ENCODE measurements at regions not wholly inside any gene's neighbourhood (a gene's known extent, or its start where the extent isn't known, plus 50 kb on each side); places are given as distances from the start of the nearest gene placed in this dataset.

DNA sequence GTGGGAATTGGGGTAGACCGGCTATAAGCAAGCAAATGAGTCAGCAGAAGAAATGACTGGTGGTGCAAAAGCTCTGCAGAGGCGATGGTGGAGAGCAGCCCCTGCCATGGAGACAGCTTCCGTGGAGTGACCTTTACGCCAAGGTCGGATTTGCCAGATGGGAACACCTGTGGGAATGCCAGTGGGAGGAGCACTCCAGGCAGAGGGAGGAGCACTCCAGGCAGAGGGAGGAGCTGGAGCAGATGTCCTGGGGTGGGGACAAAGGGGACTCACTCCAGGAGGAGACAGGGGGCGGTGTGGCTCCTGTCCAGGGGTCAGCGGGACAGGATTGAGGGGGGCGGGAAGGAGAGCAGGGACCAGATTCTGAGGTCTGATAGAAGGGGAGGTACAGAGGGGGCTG is 258.8 kb upstream of the CTBP2 start (continued):
- TF ChIP-seq, protein P1, sequence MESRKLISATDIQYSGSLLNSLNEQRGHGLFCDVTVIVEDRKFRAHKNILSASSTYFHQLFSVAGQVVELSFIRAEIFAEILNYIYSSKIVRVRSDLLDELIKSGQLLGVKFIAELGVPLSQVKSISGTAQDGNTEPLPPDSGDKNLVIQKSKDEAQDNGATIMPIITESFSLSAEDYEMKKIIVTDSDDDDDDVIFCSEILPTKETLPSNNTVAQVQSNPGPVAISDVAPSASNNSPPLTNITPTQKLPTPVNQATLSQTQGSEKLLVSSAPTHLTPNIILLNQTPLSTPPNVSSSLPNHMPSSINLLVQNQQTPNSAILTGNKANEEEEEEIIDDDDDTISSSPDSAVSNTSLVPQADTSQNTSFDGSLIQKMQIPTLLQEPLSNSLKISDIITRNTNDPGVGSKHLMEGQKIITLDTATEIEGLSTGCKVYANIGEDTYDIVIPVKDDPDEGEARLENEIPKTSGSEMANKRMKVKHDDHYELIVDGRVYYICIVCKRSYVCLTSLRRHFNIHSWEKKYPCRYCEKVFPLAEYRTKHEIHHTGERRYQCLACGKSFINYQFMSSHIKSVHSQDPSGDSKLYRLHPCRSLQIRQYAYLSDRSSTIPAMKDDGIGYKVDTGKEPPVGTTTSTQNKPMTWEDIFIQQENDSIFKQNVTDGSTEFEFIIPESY (IDR thresholded peaks at IDR 0.05), result no peak

DNA sequence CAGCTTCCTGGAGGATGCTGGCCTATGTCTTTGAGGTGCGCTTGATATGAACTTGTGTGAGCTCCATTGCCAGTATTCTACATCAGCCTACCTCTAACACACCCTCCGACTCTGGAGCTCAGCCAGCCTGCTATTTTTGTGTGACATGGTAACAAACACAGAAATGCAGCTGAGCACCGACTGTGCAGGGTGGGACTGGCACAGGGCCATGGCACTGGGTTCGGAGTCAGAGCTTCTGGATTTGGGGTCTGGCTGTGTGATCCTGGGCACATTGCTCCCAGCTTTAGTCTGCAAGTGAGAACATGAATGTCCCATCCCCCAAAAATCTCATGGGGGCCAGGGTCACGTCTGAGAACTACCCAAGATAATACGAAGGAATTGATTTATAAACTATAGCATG is 257.2 kb upstream of the CTBP2 start:
- ATAC-seq, result no peak
- Histone ChIP-seq H3K27ac (ENCODE audit: control insufficient read depth, insufficient read depth) (no peak overlapping the region), H3K79me2 (ENCODE audit: control insufficient read depth, insufficient read depth, low read length) (no peaks in the 10 kb centered on the region), H3K9ac (ENCODE audit: control insufficient read depth, insufficient read depth, low read length) (no peak overlapping the region), H3K4me3 (no peak overlapping the region), H3K27me3 (replicated peaks in 1 of 2; ENCODE audit: control insufficient read depth in 2 of 2, insufficient read depth in 2 of 2, low read length in 1 of 2) (no peaks in the 10 kb centered on the region), H3K4me2 (ENCODE audit: control insufficient read depth, insufficient read depth) (no peak overlapping the region), H2AFZ (ENCODE audit: control insufficient read depth, low read depth, low read length) (no peak overlapping the region), H3K4me1 (ENCODE audit: control insufficient read depth, insufficient read depth, low read length) (no peaks in the 10 kb centered on the region), H3K36me3 (ENCODE audit: control insufficient read depth in 2 of 2, insufficient read depth in 2 of 2, low read length in 1 of 2) (no peaks in the 10 kb centered on the region), H3K9me3 (replicated peaks; ENCODE audit: control insufficient read depth, insufficient read depth, low read length) (no peaks in the 10 kb centered on the region), H4K20me1 (ENCODE audit: control insufficient read depth, insufficient read depth) (no peaks in the 10 kb centered on the region)
- BruUV-seq (replicated peaks), result no TSS peak
- no peak for TF ChIP-seq NFIC (IDR thresholded peaks at IDR 0.05; ENCODE audit: low read depth, low read length)
- no peak for TF ChIP-seq EED (IDR thresholded peaks at IDR 0.05; ENCODE audit: low read depth)
- TF ChIP-seq, protein P2, sequence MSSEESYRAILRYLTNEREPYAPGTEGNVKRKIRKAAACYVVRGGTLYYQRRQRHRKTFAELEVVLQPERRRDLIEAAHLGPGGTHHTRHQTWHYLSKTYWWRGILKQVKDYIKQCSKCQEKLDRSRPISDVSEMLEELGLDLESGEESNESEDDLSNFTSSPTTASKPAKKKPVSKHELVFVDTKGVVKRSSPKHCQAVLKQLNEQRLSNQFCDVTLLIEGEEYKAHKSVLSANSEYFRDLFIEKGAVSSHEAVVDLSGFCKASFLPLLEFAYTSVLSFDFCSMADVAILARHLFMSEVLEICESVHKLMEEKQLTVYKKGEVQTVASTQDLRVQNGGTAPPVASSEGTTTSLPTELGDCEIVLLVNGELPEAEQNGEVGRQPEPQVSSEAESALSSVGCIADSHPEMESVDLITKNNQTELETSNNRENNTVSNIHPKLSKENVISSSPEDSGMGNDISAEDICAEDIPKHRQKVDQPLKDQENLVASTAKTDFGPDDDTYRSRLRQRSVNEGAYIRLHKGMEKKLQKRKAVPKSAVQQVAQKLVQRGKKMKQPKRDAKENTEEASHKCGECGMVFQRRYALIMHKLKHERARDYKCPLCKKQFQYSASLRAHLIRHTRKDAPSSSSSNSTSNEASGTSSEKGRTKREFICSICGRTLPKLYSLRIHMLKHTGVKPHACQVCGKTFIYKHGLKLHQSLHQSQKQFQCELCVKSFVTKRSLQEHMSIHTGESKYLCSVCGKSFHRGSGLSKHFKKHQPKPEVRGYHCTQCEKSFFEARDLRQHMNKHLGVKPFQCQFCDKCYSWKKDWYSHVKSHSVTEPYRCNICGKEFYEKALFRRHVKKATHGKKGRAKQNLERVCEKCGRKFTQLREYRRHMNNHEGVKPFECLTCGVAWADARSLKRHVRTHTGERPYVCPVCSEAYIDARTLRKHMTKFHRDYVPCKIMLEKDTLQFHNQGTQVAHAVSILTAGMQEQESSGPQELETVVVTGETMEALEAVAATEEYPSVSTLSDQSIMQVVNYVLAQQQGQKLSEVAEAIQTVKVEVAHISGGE (CRISPR knock-in tag; IDR thresholded peaks at IDR 0.05), result no peak
- 24% methylated on average over 6 of the region's 6 CpGs for WGBS (ENCODE audit: insufficient coverage, insufficient replicate concordance, low lambda C conversion rate, missing lambda C conversion rate)
- POLR2A ChIA-PET, result no interaction called here
- SMC1A ChIA-PET (ENCODE audit: uncharacterized antibody, unreplicated experiment), result no interaction called here
- CTCF ChIA-PET, result no interaction called here
- intact Hi-C loops (cut with micrococcal nuclease; ENCODE audit: unreplicated experiment), result no loop called here
- in situ Hi-C loops (cut with MboI), result no loop called here
- RAD21 ChIA-PET (ENCODE audit: unreplicated experiment), result no interaction called here
- no peak for FAIRE-seq
- DNase-seq (ENCODE audit: low read depth, low spot score), result no peak
